OCI-LY7 (cell line): ENCODE measurements at regions not wholly inside any gene's neighbourhood (a gene's known extent, or its start where the extent isn't known, plus 50 kb on each side); places are given as distances from the start of the nearest gene placed in this dataset.

ENCODE experiments used
- BruUV-seq: library from RNA; stranded (reverse); fragments of 400-500 nt; replicated peaks from 2 replicates; lab custom pipeline; 2021; lab: Mats Ljungman, UMichigan
- CTCF ChIA-PET: fragments of 300-600 bp; sonication (Branson Sonifier 250); formaldehyde crosslinking; loops from one replicate; lab custom pipeline; 2022; ENCODE audit warnings: antibody characterized with exemption; ENCODE audit not compliant: unreplicated experiment; lab: Charles Lee
- POLR2A ChIA-PET: fragments of 300-600 bp; sonication (Branson Sonifier 250); formaldehyde crosslinking; loops from one replicate; lab custom pipeline; 2022; ENCODE audit warnings: antibody characterized with exemption; lab: Charles Lee
- DNase-seq: peaks from one replicate; pipeline ENCODE4 v3.0.0-alpha.2; 2015; ENCODE audit warnings: low spot score
- H2AFZ ChIP-seq: fragments of 200-600 bp; sonication (generic), shearing (Covaris generic); 2 replicates; pipeline ENCODE4 v1.6.1; 2014; ENCODE audit warnings: mild to moderate bottlenecking, antibody characterized with exemption, low read length, moderate library complexity
- H3K27ac ChIP-seq: fragments of 200-600 bp; sonication (generic); 2 replicates; pipeline ENCODE4 v1.5.1; 2014; ENCODE audit warnings: mixed run types, low read depth, mild to moderate bottlenecking, moderate library complexity, low read length, inconsistent platforms; ENCODE audit not compliant: poor library complexity, severe bottlenecking
- H3K36me3 ChIP-seq: fragments of 200-600 bp; sonication (generic); 2 replicates; pipeline ENCODE4 v1.6.1; 2014; ENCODE audit warnings: mild to moderate bottlenecking, antibody characterized with exemption, low read length, moderate library complexity, mixed read lengths; ENCODE audit not compliant: insufficient read depth
- H3K4me1 ChIP-seq: fragments of 200-600 bp; sonication (generic); 2 replicates; pipeline ENCODE4 v1.5.1; 2014; ENCODE audit warnings: mild to moderate bottlenecking, low read length; ENCODE audit not compliant: insufficient read depth, poor library complexity, severe bottlenecking
- H3K4me2 ChIP-seq: fragments of 200-600 bp; sonication (generic); 2 replicates; pipeline ENCODE4 v1.6.1; 2014; ENCODE audit warnings: mild to moderate bottlenecking, low read length
- H3K4me3 ChIP-seq: fragments of 200-600 bp; sonication (generic); 2 replicates; pipeline ENCODE4 v1.5.1; 2014; ENCODE audit warnings: mild to moderate bottlenecking, low read depth, low read length; ENCODE audit not compliant: poor library complexity, severe bottlenecking
- H3K79me2 ChIP-seq: fragments of 200-600 bp; sonication (generic); 2 replicates; pipeline ENCODE4 v1.6.1; 2016; ENCODE audit warnings: low read depth, mild to moderate bottlenecking, low read length, moderate library complexity, mixed read lengths; ENCODE audit not compliant: insufficient read depth
- H3K9me2 ChIP-seq: fragments of 200-600 bp; sonication (generic); 2 replicates; pipeline ENCODE4 v1.6.1; 2016; ENCODE audit warnings: mild to moderate bottlenecking, low read length, mixed read lengths; ENCODE audit not compliant: insufficient read depth
- H3K9me3 ChIP-seq: fragments of 200-600 bp; sonication (generic); 2 replicates; pipeline ENCODE4 v1.6.1; 2014; ENCODE audit warnings: mild to moderate bottlenecking, mixed run types, low read length, mixed read lengths
- H4K20me1 ChIP-seq: fragments of 200-600 bp; sonication (generic); 2 replicates; pipeline ENCODE4 v1.6.1; 2014; ENCODE audit warnings: mild to moderate bottlenecking, antibody characterized with exemption, low read length, moderate library complexity, mixed read lengths; ENCODE audit not compliant: insufficient read depth
- EZH2phosphoT487 ChIP-seq: fragments of 200-600 bp; sonication (generic); IDR thresholded peaks from 2 replicates; pipeline ENCODE4 v1.6.1; 2018; ENCODE audit warnings: low read depth, borderline replicate concordance, mild to moderate bottlenecking, mixed run types, antibody characterized with exemption, low read length, moderate library complexity, mixed read lengths
- intact Hi-C: fragments of 100-400 bp; cut with micrococcal nuclease; formaldehyde crosslinking; loops from one replicate; pipeline ENCODE4 v1.10.0; 2022; ENCODE audit not compliant: unreplicated experiment
- TF ChIP-seq, protein P1 (sequence below): fragments of 200-600 bp; sonication (generic); conservative IDR thresholded peaks from 2 replicates; pipeline ENCODE4 v1.5.1; 2014; ENCODE audit warnings: mild to moderate bottlenecking, antibody characterized with exemption, low read length, moderate library complexity, mixed read lengths

- TF ChIP-seq, protein P1, sequence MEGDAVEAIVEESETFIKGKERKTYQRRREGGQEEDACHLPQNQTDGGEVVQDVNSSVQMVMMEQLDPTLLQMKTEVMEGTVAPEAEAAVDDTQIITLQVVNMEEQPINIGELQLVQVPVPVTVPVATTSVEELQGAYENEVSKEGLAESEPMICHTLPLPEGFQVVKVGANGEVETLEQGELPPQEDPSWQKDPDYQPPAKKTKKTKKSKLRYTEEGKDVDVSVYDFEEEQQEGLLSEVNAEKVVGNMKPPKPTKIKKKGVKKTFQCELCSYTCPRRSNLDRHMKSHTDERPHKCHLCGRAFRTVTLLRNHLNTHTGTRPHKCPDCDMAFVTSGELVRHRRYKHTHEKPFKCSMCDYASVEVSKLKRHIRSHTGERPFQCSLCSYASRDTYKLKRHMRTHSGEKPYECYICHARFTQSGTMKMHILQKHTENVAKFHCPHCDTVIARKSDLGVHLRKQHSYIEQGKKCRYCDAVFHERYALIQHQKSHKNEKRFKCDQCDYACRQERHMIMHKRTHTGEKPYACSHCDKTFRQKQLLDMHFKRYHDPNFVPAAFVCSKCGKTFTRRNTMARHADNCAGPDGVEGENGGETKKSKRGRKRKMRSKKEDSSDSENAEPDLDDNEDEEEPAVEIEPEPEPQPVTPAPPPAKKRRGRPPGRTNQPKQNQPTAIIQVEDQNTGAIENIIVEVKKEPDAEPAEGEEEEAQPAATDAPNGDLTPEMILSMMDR = no peak
- TF ChIP-seq EZH2phosphoT487 = no peak
- no TSS peak for BruUV-seq
- Histone ChIP-seq H3K9me2 (no peaks in the 10 kb centered on the region; the same call in 1 of the 2 replicates), H3K4me1 (no peaks in the 10 kb centered on the region), H3K79me2 (no peaks in the 10 kb centered on the region), H3K4me2 (no peak overlapping the region), H4K20me1 (no peaks in the 10 kb centered on the region), H3K9me3 (no peaks in the 10 kb centered on the region), H2AFZ (no peak overlapping the region), H3K27ac (no peak overlapping the region), H3K4me3 (no peak overlapping the region), H3K36me3 (no peaks in the 10 kb centered on the region)
- intact Hi-C loops = no loop called here
- ChIA-PET POLR2A (no interaction called here), CTCF (no interaction called here)
- no peak for DNase-seq
Observed at GRCh38 chr10:83656924-83657323, 482.4 kb upstream of the GHITM start.

DNA sequence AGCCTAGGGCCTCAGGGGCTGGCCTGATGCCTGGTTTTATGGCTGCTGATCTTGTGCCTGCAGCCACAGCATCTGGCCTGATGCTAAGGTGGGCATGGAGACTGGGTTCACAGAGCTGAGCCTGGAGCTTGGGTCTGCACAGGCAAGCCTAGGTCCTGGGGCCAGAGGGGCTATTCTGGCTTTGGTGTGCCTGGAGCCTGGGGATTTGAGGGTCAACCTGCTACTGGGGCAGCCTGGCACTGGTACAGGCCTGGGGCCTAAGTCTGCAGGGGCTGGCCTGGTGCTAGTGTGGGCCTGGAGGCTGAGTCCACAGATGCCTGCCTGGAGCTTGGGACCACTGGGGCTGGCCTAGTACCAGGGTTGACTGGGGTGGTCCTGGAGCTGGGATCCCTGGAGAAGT, 481.8 kb upstream of the GHITM start:
- Histone ChIP-seq H3K9me2 (no peaks in the 10 kb centered on the region; the same call in 1 of the 2 replicates), H3K9me3 (no peaks in the 10 kb centered on the region), H3K4me1 (no peaks in the 10 kb centered on the region), H2AFZ (no peak overlapping the region), H3K4me3 (no peak overlapping the region), H3K27ac (no peak overlapping the region), H4K20me1 (no peaks in the 10 kb centered on the region), H3K4me2 (no peak overlapping the region), H3K79me2 (no peaks in the 10 kb centered on the region), H3K36me3 (no peaks in the 10 kb centered on the region)
- DNase-seq = no peak
- no TSS peak for BruUV-seq
- ChIA-PET CTCF (no interaction called here), POLR2A (interaction anchor here (0.5 kb wide), 1 partner anchor 107 kb away, joined by 3 read pairs; no protein-coding TSS in a partner anchor)
- intact Hi-C loops = no loop called here
- TF ChIP-seq EZH2phosphoT487 = no peak
- TF ChIP-seq, protein P1 = no peak

- Histone ChIP-seq H3K9me3 (no peaks in the 10 kb centered on the region), H3K4me3 (no peak overlapping the region), H3K27ac (no peak overlapping the region), H3K9me2 (no peaks in the 10 kb centered on the region), H3K79me2 (no peaks in the 10 kb centered on the region), H4K20me1 (no peaks in the 10 kb centered on the region), H2AFZ (no peak overlapping the region), H3K36me3 (no peaks in the 10 kb centered on the region), H3K4me1 (no peaks in the 10 kb centered on the region), H3K4me2 (no peak overlapping the region)
- DNase-seq = no peak
- no TSS peak for BruUV-seq
- intact Hi-C loops = no loop called here
- CTCF ChIA-PET = no interaction called here
- POLR2A ChIA-PET = no interaction called here
- TF ChIP-seq EZH2phosphoT487 = no peak
- TF ChIP-seq, protein P1 = no peak
Observed at GRCh38 chr10:83663918-83664317, 475.4 kb upstream of the GHITM start.
